Neuron (in vitro differentiated cells): ENCODE measurements at regions not wholly inside any gene's neighbourhood (a gene's known extent, or its start where the extent isn't known, plus 50 kb on each side); places are given as distances from the start of the nearest gene placed in this dataset.

Experiments used
- H2AFZ ChIP-seq: one replicate; pipeline ENCODE4 v1.6.1; 2013; ENCODE audit warnings: low read depth, mild to moderate bottlenecking, inconsistent platforms, low read length, moderate library complexity
- H3K27me3 ChIP-seq: one replicate; pipeline ENCODE4 v1.6.1; 2013; ENCODE audit warnings: low read length; ENCODE audit not compliant: insufficient read depth
- H3K36me3 ChIP-seq: one replicate; pipeline ENCODE4 v1.6.1; 2013; ENCODE audit warnings: low read length; ENCODE audit not compliant: insufficient read depth
- H3K4me1 ChIP-seq: one replicate; pipeline ENCODE4 v1.6.1; 2013; ENCODE audit warnings: low read length; ENCODE audit not compliant: insufficient read depth
- H3K4me3 ChIP-seq: 2 replicates; pipeline ENCODE4 v1.5.1; 2013; ENCODE audit warnings: mild to moderate bottlenecking, low read length, moderate library complexity
- H3K9me3 ChIP-seq: one replicate; pipeline ENCODE4 v1.6.1; 2013; ENCODE audit warnings: low read length

DNA sequence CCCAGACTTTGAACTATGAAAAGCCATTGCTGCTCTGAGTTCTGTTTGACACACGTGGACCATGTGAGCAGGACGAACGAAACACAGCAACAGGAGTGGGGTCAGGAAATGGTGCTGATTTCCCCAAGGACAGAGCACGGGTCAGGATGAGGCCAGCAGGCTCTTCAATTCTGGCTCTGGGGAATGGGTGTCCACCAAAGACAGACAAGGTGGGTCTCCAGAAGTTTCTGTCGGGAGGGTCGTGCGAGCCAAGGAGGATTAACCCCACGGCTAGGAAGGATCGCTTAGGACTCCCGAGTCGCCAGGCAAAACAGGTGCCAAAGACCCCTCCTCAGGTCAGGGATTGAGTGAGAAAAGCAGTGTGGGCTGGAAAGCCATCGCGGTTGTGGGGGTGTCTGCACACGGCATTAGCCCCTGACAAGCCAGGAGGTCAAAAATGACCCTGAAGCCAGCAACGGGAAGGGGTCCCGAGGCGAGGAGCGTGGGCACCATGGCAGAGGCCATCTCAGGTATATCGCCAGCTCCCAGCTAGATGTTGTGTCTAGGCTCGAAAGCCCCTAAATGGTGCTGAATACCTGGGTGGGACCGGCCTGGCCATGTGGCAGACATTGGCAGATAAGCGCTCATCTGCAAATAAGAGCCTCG, 213.9 kb upstream of the SALL3 start:
- no peak overlapping the region for H2AFZ ChIP-seq
- no peaks in the 10 kb centered on the region for H3K36me3 ChIP-seq
- H3K27me3 ChIP-seq = peaks cover 23% of the 10 kb centered on the region
- H3K9me3 ChIP-seq = no peaks in the 10 kb centered on the region
- no peak overlapping the region for H3K4me3 ChIP-seq
- H3K4me1 ChIP-seq = no peaks in the 10 kb centered on the region

- Histone ChIP-seq H3K9me3 (no peaks in the 10 kb centered on the region), H3K36me3 (no peaks in the 10 kb centered on the region), H3K4me1 (no peaks in the 10 kb centered on the region), H3K4me3 (no peak overlapping the region), H3K27me3 (peaks cover 26% of the 10 kb centered on the region), H2AFZ (no peak overlapping the region)
Measured at GRCh38 chr18:78766651-78767533, 212.7 kb upstream of the SALL3 start.

DNA sequence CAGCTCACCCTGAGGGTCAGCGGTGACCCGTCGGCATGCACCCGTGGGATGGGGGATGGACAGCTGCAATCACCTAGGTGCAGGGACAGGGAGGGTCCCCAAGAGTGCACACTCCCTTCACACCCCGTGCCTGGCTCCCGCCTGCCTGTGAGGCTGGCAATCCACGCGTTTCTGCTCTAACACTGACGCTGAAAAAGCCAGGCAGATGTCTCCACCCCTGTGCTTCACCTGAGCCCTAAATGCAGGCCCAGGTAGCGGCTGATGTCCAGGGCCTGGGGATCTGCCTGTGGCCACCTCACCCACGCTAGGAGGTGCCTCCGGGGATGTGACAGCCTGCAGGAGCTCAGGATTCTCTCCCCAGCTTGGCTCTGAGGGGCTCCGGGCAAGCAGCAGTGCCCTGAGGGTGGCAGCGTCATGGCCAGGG, 212.0 kb upstream of the SALL3 start:
- Histone ChIP-seq H3K9me3 (no peaks in the 10 kb centered on the region), H3K4me1 (no peaks in the 10 kb centered on the region), H3K4me3 (no peak overlapping the region), H3K27me3 (peaks cover 27% of the 10 kb centered on the region), H3K36me3 (no peaks in the 10 kb centered on the region), H2AFZ (no peak overlapping the region)

DNA sequence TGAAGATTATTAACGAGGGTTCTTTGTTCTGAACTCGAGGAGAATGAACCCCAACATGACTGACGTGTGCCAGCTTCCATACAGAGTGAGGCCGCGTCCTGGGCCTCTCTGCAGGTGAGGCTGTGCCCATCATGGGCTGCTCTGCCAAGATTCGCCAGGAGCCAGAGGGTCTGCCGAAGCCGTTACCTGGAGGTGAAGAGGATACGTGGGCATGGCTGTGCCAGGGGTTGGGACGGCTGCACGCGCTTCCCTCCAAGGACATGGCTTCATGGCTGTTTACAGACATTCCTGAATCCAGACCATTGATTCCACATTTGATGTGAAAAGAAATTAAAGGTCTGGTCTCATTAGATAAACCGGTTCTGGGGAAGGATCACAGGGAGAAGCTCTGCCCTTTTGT, 211.4 kb upstream of the SALL3 start:
- peaks cover 27% of the 10 kb centered on the region for H3K27me3 ChIP-seq
- H3K9me3 ChIP-seq = no peaks in the 10 kb centered on the region
- no peak overlapping the region for H2AFZ ChIP-seq
- no peak overlapping the region for H3K4me3 ChIP-seq
- H3K36me3 ChIP-seq = no peaks in the 10 kb centered on the region
- no peaks in the 10 kb centered on the region for H3K4me1 ChIP-seq

DNA sequence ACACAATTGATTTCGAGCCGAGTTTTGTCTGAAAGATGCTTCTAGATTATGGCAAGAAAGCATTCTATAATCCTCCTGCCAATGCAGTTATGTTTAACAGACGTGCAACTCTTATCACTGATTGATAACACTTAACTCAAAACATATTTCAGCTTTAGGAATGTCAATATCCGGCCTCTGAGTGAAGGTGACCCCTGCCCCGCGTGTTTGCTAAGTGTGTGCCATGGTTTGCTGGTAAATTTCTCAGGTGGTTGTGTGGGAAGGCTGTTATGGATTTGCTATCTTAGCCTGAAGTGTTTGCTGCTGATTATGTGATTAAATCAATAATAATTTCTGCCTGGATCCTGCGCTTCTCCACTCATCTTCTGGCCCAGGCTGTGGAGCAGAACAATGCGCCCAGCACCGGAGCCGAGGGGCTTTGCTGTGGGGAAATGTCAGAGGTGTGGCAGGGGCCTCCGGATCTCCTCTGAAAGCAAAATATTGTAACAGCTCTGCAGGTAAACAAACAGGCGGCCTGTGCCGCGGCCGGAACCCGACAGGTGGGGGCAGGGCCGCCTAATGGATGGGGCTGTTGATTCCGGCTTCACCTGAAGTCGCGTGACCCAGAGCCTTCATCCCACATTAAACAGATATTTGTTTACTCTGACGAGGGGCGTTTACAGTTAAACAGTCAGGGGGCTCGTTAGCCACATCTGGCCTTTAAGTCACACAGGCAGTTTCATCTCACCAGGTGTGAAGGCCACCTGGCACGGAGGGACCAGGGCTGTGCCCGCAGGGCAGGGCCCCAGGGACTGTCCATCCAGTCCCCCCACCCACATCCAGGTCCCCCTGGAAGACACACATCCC, 210.7 kb upstream of the SALL3 start:
- Histone ChIP-seq H3K4me3 (no peak overlapping the region), H2AFZ (no peak overlapping the region), H3K27me3 (peaks cover 27% of the 10 kb centered on the region), H3K9me3 (no peaks in the 10 kb centered on the region), H3K36me3 (no peaks in the 10 kb centered on the region), H3K4me1 (no peaks in the 10 kb centered on the region)

- H3K27me3 ChIP-seq = peaks cover 27% of the 10 kb centered on the region
- H3K9me3 ChIP-seq = no peaks in the 10 kb centered on the region
- H3K4me3 ChIP-seq = no peak overlapping the region
- H3K36me3 ChIP-seq = no peaks in the 10 kb centered on the region
- no peak overlapping the region for H2AFZ ChIP-seq
- H3K4me1 ChIP-seq = no peaks in the 10 kb centered on the region
Measured at GRCh38 chr18:78769502-78770105, 210.0 kb upstream of the SALL3 start.

- Histone ChIP-seq H3K27me3 (peaks cover 27% of the 10 kb centered on the region), H3K36me3 (no peaks in the 10 kb centered on the region), H2AFZ (no peak overlapping the region), H3K4me3 (no peak overlapping the region), H3K9me3 (no peaks in the 10 kb centered on the region), H3K4me1 (no peaks in the 10 kb centered on the region)
Measured at GRCh38 chr18:78770139-78770822, 209.3 kb upstream of the SALL3 start.

GRCh38 chr18:78770823-78771139, 208.8 kb upstream of the SALL3 start:
- H3K4me1 ChIP-seq = no peaks in the 10 kb centered on the region
- peaks cover 24% of the 10 kb centered on the region for H3K27me3 ChIP-seq
- no peak overlapping the region for H3K4me3 ChIP-seq
- H2AFZ ChIP-seq = no peak overlapping the region
- H3K36me3 ChIP-seq = no peaks in the 10 kb centered on the region
- no peaks in the 10 kb centered on the region for H3K9me3 ChIP-seq

DNA sequence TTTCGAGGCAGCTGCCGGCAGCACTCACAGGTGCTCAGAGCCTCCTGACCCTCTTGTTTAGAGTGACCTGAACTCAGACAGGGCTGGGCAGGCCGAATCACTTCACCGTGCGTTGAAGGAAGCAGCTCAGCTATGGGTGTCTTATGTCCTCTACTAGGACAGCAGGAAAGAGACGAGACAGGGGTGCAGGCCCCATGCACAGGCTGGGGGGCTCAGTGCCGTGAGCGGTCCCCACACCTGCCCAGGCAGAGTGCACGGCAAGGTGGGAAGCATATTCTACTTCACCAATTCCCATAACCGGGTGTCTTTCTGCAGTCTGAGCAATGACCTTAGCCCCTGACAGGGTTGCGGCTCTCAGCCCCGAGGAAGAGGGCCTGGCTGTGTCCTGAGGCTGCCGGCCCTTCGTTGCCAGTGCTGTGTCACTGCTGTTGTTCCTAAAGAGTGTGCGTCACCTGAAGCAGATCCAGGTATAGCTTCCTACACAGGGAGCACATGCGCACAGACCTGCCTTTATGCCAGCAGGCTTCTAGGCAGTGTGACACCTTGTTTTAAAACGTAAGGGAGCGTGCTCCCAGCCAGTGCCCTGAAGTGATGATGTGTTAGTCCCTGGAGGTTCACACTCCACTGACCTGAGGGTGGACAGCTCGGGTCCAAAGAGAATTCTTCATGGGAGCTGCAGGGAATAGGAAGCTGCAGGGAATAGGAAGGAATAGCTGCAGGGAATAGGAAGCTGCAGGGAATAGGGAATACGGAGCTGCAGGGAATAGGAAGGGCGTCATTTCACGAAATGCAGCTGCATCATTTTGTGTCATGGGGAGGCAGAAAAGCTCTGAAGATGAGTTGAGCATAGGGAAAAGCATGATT, 207.9 kb upstream of the SALL3 start:
- Histone ChIP-seq H3K27me3 (peaks cover 19% of the 10 kb centered on the region), H3K9me3 (no peaks in the 10 kb centered on the region), H3K4me1 (no peaks in the 10 kb centered on the region), H2AFZ (no peak overlapping the region), H3K4me3 (no peak overlapping the region), H3K36me3 (no peaks in the 10 kb centered on the region)

GRCh38 chr18:78772360-78773302, 207.0 kb upstream of the SALL3 start:
- Histone ChIP-seq H3K4me1 (no peaks in the 10 kb centered on the region), H3K4me3 (no peak overlapping the region), H3K36me3 (no peaks in the 10 kb centered on the region), H3K27me3 (peaks cover 13% of the 10 kb centered on the region), H3K9me3 (no peaks in the 10 kb centered on the region), H2AFZ (no peak overlapping the region)

- Histone ChIP-seq H3K4me1 (no peaks in the 10 kb centered on the region), H3K36me3 (no peaks in the 10 kb centered on the region), H2AFZ (no peak overlapping the region), H3K27me3 (peaks cover 7% of the 10 kb centered on the region), H3K9me3 (no peaks in the 10 kb centered on the region), H3K4me3 (no peak overlapping the region)
Measured at GRCh38 chr18:78773303-78773755, 206.3 kb upstream of the SALL3 start.
